AG09309 (cell line): ENCODE measurements at regions not wholly inside any gene's neighbourhood (a gene's known extent, or its start where the extent isn't known, plus 50 kb on each side); places are given as distances from the start of the nearest gene placed in this dataset.

Experiments used
- DNase-seq: peaks from one replicate; pipeline ENCODE4 v3.0.0-alpha.2; 2010; ENCODE audit warnings: low read depth
- H3K4me3 ChIP-seq: 2 replicates; pipeline ENCODE4 v1.5.1; 2011; ENCODE audit warnings: mild to moderate bottlenecking, low read depth, low read length, moderate library complexity; ENCODE audit not compliant: control insufficient read depth
- TF ChIP-seq, protein P1 (sequence below): IDR thresholded peaks from 2 replicates; pipeline ENCODE4 v1.5.1; 2011; ENCODE audit warnings: mild to moderate bottlenecking, low read depth, low read length, inconsistent platforms; ENCODE audit not compliant: insufficient read depth, control insufficient read depth; ENCODE audit errors: missing control alignments

DNA sequence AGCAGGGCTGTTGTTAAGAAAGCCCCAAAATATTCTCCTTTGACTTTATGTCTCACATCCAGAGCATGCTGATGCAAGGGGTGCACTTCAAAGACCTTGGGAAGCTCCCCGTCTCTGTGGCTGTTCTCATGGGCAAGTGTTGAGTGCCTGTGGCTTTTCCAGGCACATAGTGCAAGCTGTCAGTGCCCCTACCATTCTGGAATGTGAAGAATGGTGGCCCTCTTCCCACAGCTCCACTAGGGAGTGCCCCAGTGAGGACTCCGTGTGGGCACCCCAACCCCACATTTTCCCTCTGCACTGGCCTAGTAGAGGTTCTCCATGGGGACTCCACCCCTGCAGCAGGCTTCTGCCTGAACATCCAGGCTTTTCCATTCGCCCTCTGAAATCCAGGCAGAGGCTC lies 673.7 kb downstream of the HTR1B start:
- no peak for DNase-seq

DNA sequence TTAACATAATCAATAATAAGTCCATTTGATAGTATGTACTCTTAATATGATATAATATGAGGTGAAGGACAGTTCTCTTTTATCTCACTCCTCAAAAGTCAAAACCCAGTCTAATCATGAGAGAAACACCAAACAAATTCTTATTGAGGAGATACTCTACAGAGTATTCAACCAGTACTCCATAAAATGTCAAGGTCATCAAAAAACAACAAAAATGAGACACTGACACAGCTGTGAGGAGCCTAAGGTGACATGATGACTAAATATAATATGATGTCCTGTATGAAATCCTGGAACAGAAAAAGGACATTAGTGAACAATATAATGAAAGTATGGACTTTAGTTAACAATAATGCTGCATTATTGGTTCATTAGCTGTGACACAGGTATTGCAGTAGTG lies 675.1 kb downstream of the HTR1B start:
- DNase-seq = no peak
- no peak overlapping the region for H3K4me3 ChIP-seq
- TF ChIP-seq, protein P1, sequence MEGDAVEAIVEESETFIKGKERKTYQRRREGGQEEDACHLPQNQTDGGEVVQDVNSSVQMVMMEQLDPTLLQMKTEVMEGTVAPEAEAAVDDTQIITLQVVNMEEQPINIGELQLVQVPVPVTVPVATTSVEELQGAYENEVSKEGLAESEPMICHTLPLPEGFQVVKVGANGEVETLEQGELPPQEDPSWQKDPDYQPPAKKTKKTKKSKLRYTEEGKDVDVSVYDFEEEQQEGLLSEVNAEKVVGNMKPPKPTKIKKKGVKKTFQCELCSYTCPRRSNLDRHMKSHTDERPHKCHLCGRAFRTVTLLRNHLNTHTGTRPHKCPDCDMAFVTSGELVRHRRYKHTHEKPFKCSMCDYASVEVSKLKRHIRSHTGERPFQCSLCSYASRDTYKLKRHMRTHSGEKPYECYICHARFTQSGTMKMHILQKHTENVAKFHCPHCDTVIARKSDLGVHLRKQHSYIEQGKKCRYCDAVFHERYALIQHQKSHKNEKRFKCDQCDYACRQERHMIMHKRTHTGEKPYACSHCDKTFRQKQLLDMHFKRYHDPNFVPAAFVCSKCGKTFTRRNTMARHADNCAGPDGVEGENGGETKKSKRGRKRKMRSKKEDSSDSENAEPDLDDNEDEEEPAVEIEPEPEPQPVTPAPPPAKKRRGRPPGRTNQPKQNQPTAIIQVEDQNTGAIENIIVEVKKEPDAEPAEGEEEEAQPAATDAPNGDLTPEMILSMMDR = no peak

More for the DNA sequence above, 673.7 kb downstream of the HTR1B start:
- TF ChIP-seq, protein P1 = no peak
- no peak overlapping the region for H3K4me3 ChIP-seq

DNA sequence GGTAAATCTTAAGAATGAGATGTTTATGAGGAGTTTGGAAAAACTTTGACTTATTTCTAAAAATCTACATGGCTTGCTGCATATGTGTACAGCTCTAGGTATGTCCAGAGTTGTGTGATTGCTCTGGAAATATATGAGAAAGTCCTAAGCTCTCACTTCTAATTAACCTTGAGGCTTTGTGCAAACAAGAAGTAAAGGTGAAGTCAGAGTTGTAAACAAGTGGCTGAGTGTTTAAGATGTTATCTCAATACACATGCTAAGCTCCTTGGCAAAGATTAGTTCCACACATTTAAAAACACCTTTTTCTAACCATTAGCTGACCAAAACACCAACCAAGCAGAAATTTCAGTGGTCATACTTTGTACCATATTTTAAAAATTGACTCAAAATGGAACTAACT lies 684.2 kb downstream of the HTR1B start:
- no peak overlapping the region for H3K4me3 ChIP-seq
- TF ChIP-seq, protein P1 = no peak
- DNase-seq = no peak

DNA sequence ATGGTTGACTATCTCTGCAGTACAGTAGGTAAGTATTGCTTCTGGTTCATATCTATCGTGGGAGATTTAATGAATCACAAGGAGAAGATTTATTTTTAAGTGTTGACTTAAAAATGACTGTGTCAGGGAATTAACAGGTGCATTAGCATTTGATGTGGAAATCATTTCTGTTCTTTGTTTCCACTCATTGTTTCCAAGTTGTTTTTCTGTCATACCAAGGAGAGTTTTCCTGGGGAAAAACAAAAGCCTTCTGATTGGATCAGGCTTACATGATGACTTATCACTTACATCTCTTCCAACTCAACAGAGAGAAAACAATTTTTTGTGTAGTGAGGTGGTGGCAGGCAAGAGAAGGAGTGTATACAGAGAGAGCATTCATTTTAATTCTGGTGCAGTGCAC lies 686.4 kb downstream of the HTR1B start:
- no peak overlapping the region for H3K4me3 ChIP-seq
- TF ChIP-seq, protein P1 = no peak
- DNase-seq = no peak

DNA sequence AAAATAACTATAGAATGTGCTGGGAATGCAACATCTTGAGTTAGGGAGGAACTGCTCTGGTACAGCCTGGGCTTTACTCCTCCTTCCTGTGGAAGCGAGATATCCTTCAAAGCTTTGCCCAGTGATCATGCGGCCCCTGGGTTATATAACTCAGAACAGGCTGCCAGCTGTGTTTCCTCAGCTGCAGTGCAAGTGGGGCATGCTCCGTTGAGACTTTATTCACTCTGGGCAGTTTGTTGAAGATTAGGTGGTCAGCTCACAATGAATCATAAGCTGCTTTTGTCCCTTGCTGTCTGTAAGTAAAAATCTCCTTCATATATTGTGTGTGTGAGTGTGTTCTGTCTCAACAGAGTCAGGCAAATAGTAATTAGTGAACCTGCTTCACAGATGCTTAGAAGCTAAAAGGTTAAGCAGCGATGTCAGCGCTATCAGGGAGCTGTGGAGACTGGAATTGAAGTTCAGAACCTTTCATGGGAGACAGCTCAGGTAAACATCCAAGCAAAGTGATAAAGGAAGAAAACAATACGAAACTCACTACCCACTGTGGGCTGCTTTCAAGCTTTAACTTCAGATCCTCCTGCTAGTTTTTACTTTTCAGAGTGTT lies 688.4 kb downstream of the HTR1B start:
- no peak for DNase-seq
- TF ChIP-seq, protein P1 = no peak
- H3K4me3 ChIP-seq = no peak overlapping the region

DNA sequence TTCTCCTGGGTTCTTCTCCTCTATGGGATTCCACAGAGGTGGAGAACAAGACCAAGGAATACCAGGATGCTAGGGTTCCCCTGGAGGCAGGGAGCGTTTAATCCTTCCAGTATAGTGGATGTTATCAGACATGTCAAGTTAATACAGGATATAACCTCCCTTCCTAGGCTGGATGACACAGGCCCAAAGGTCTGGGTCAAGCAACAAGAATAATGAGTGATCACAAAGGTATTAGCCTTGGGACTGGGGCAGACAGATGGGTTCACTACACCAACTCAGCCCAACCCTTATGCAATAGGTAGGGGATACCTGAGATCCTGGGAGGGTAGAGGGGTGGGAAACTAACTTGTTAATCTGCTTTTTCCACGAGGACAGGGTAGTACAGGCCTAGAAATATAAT lies 690.3 kb downstream of the HTR1B start:
- no peak for DNase-seq
- TF ChIP-seq, protein P1 = no peak

More for the DNA sequence above, 690.3 kb downstream of the HTR1B start:
- H3K4me3 ChIP-seq = no peak overlapping the region
